ENCODE measurements at regions not wholly inside any gene's neighbourhood (a gene's known extent, or its start where the extent isn't known, plus 50 kb on each side); places are given as distances from the start of the nearest gene placed in this dataset.

DNA sequence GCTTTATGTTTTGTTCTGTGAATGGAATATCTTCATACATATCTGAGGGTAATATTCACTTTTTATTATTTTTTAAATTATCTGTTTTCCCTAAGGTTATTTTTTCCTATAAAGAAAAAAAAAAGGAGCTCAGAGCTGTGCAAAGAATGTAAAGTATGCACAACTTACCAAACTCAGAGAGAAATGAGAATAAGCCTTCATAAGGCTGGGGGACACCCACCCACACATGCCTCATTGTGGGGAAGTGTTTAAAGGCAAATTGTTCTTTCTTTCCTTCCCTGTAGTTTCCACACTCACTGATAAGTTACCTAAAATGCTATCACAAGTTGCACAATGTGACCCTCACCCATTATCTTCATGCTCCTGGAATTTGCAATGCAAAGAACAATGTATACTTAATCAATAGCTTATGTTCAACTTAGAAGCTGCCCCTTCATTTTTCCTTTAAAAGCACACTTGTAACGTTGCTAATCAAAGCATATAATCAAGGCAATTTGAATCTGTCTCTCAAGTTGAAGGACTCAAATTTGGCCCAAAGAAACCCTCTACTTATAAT, 108.1 kb downstream of the GNAT3 start:
- TF ChIP-seq GATA1 (IDR thresholded peaks at IDR 0.05; ENCODE audit: low read depth, low read length) (no peak), POLR2A (IDR thresholded peaks at IDR 0.05; ENCODE audit: low read length) (no peak)
- no peak for DNase-seq

GRCh38 chr7:80401708-80402107, 110.2 kb downstream of the GNAT3 start:
- no peak for DNase-seq
- TF ChIP-seq POLR2A (IDR thresholded peaks at IDR 0.05; ENCODE audit: low read length) (no peak), GATA1 (IDR thresholded peaks at IDR 0.05; ENCODE audit: low read depth, low read length) (no peak)

GRCh38 chr7:80393786-80394185, 118.1 kb downstream of the GNAT3 start:
- DNase-seq, result no peak
- TF ChIP-seq POLR2A (IDR thresholded peaks at IDR 0.05; ENCODE audit: low read length), result no peak
- no peak for TF ChIP-seq GATA1 (IDR thresholded peaks at IDR 0.05; ENCODE audit: low read depth, low read length)

DNA sequence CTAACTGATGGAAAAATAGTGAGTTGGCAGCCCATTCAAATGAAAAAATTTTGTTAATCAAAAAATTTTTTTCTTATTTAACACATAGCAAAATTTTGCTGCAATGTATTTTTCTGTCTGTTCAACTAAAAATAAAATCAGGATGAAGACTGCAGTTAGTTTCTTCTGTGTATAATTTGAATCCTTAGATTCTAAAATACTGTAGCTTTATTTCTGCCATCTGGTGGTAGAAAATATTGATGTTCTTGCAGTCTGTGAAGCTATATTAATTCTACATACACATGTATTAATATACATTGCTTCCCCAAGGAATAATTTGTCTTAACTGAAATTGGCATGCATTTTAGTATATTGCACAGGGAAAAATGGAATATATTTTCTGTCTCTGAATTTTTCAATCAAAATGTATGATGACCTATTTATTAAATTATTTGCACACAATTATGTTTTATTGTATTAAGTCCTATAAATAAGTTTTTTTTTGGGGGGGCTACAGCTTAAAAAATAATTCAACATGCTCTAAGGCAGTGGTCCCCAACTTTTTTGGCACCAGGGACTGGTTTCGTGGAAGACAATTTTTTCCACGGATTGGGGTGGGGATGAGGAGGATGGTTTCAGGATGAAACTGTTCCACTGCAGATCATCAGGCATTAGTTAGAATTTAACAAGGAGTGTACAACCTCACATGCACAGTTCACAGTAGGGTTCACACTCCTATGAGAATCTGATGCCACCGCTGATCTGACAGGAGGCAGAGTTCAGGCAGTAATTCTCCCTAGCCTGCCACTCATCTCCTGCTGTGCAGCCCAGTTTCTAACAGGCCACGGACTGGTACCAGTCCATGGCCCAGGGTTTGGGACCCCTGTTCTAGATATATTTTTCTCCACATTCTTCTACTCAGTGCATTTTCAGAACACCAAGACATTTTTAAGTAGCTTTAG, 119.4 kb downstream of the GNAT3 start:
- no peak for TF ChIP-seq POLR2A (IDR thresholded peaks at IDR 0.05; ENCODE audit: low read length)
- TF ChIP-seq GATA1 (IDR thresholded peaks at IDR 0.05; ENCODE audit: low read depth, low read length), result no peak
- peak; percentile 46 to 52 for DNase-seq

GRCh38 chr7:80387634-80388193, 124.2 kb downstream of the GNAT3 start:
- no peak for TF ChIP-seq GATA1 (IDR thresholded peaks at IDR 0.05; ENCODE audit: low read depth, low read length)
- no peak for DNase-seq

- no peak for TF ChIP-seq GATA1 (IDR thresholded peaks at IDR 0.05; ENCODE audit: low read depth, low read length)
- no peak for TF ChIP-seq POLR2A (IDR thresholded peaks at IDR 0.05; ENCODE audit: low read length)
- DNase-seq, result no peak
Measured at GRCh38 chr7:80386686-80387085, 125.2 kb downstream of the GNAT3 start.

GRCh38 chr7:80385508-80385907, 126.4 kb downstream of the GNAT3 start:
- DNase-seq, result no peak
- TF ChIP-seq POLR2A (IDR thresholded peaks at IDR 0.05; ENCODE audit: low read length) (no peak), GATA1 (IDR thresholded peaks at IDR 0.05; ENCODE audit: low read depth, low read length) (no peak)

DNA sequence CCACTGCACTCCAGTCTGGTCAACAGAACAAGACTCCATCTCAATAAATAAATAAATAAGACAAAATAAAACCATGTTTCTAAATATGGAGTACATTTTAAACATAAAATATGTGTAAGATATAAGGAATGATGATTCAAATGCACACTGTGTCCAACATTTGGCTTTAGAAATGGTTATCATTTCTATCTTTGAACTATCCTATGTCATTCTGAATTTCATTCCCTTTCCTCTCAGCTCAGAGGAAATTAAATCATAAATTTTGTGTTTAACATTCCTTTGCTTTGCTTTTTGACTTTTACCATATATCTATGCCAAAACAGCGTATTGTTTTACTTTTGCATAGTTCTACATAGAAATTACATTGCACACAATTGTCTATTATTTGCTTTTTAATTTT, 130.9 kb downstream of the GNAT3 start:
- TF ChIP-seq GATA1 (IDR thresholded peaks at IDR 0.05; ENCODE audit: low read depth, low read length), result no peak
- TF ChIP-seq POLR2A (IDR thresholded peaks at IDR 0.05; ENCODE audit: low read length), result no peak
- no peak for DNase-seq

DNA sequence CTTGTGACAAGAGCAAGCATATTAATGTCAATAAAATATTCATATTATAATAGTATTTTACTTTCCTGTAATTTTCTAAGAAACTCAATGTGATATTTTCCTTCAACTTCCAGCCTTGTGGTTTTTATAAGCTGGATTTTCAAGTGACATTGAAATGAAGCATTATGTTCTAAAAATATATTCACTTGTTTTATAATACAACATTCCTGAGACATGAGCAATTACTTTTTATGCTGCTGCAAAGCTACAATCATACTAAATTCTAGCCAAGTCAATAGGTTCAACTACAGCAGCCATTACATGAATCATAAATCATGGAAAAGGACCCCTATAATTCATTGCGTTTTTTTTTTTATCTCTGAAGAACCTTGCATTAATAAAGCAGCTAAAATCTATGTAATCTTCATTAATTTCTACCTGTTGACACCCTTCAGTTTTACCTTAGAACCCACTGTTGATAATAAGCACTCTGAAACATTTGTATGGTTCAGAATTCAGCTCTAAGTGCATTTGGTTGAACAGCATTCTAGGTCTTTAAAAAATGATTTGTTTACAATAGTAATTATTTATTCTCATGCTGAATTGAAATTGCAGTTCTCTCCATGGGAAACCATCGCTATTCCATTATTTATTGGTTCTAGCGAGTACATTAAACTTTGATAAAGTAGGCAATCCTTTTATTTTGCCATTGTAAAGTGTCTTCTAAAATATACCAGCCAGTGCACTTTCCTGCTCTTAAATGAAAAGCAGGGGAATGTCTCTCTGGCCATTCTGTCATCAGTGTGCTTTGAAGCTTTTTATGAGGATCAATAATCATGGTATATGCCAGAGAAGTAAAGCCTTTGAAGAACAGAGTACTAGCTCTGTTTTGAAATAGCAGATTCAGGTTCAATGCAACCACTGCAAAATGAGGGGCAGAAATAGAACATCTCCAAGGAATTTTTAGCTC, 132.6 kb downstream of the GNAT3 start:
- DNase-seq, result no peak
- TF ChIP-seq GATA1 (IDR thresholded peaks at IDR 0.05; ENCODE audit: low read depth, low read length), result no peak
- TF ChIP-seq POLR2A (IDR thresholded peaks at IDR 0.05; ENCODE audit: low read length), result no peak

GRCh38 chr7:80374321-80374720, 137.5 kb downstream of the GNAT3 start:
- TF ChIP-seq POLR2A (IDR thresholded peaks at IDR 0.05; ENCODE audit: low read length) (no peak), GATA1 (IDR thresholded peaks at IDR 0.05; ENCODE audit: low read depth, low read length) (no peak)
- no peak for DNase-seq

DNA sequence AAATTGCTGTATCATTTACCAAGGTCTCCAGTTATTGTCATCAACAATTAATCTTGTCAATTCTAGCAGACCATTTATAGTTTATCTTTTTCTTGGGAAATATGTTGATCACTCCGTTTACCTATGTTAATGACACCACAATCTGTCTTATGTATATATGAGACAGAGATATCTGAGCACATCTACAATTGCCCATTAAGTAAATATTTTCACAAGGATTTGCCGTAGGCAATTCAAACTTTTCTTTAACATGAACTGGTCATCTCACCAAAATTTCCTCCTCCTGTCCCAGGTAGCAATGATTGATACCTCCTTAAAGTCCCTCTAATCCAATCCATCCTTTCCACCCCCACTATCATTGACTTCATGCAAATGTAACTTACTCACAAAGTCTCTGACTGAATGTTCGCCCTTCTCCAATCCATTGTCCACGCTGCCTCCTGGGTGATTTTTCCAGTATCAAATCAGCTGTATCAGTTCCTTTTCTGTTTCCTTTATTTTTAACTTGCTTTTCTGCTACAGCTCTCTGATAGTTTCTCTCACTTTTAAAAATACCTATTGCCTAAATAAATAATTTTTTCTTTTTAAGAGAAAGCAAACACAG, 138.3 kb downstream of the GNAT3 start:
- no peak for DNase-seq
- no peak for TF ChIP-seq GATA1 (IDR thresholded peaks at IDR 0.05; ENCODE audit: low read depth, low read length)
- no peak for TF ChIP-seq POLR2A (IDR thresholded peaks at IDR 0.05; ENCODE audit: low read length)

DNA sequence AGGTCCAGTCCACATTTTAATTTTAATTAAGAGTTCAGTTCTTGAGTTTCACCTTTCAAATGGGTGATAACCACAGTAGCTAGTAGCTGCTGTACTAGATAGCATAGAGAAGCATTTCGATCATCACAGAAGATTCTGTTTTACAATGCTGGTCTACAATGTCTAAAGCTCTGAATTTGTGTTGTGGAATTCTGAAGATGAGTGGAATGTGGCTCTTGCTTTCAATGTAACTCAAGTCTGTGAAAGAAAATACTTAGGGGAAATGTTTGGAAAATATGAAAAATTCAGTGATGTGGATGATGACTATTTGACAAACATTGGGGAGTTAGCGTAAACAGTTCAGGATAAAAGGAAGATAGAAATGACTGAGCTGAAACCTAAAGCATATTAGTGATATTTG, 139.4 kb downstream of the GNAT3 start:
- TF ChIP-seq GATA1 (IDR thresholded peaks at IDR 0.05; ENCODE audit: low read depth, low read length) (no peak), POLR2A (IDR thresholded peaks at IDR 0.05; ENCODE audit: low read length) (no peak)
- no peak for DNase-seq

DNA sequence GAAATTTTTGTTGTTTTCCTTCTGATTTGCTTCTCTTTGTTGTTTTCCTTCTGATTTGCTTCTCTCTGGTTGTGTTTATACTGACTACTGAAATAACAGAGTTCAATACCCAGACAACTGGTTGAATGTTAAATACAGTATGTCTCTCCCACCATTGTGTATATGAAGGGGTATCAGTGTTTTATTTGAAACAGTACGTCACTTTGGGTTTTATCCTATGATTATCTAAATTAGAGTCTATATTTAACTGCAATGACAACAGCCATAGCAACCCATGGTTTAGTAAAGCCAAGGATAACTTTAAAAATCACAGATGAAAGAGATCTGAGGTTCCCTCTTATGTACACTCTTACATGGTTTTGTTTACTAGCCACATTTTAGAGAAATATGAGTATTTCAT, 141.3 kb downstream of the GNAT3 start:
- TF ChIP-seq POLR2A (IDR thresholded peaks at IDR 0.05; ENCODE audit: low read length) (no peak), GATA1 (IDR thresholded peaks at IDR 0.05; ENCODE audit: low read depth, low read length) (no peak)

More for the DNA sequence above, 141.3 kb downstream of the GNAT3 start:
- no peak for DNase-seq

Data from erythroblast (primary cell).